Fibroblast of villous mesenchyme (primary cell): ENCODE measurements at regions not wholly inside any gene's neighbourhood (a gene's known extent, or its start where the extent isn't known, plus 50 kb on each side); places are given as distances from the start of the nearest gene placed in this dataset.

Experiments
- DNase-seq: peaks from one replicate; pipeline ENCODE4 v3.0.0-alpha.2; 2010; ENCODE audit warnings: low read depth
- H3K4me3 ChIP-seq: 2 replicates; pipeline ENCODE4 v1.5.1; 2011; ENCODE audit warnings: low read depth, mild to moderate bottlenecking, low read length
- TF ChIP-seq, protein P1 (sequence below): IDR thresholded peaks from 2 replicates; pipeline ENCODE4 v1.5.1; 2012; ENCODE audit warnings: low read depth, mild to moderate bottlenecking, low read length; ENCODE audit not compliant: insufficient read depth

DNA sequence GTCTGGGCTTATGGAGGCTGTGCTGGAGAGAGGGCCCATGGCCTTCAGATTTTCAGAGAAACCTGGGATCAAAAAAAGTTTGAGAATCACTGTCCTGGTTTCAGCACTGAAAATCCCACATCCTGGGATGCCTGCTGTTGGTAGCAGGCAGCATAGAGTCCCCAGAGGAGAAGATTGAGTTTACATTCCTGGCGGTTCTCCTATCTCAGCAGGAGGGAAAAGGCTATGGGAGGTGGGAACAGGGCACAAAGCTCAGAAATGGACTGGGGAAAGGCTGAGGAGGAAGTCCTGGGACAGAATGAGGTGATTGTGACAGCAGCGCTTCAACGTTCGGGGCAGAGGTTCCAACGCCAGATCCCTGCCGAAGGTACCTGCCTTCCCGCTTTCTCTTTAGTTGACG, 103.4 kb downstream of the ETS2 start:
- no peak overlapping the region for H3K4me3 ChIP-seq
- peak; percentile 61 for DNase-seq
- TF ChIP-seq, protein P1, sequence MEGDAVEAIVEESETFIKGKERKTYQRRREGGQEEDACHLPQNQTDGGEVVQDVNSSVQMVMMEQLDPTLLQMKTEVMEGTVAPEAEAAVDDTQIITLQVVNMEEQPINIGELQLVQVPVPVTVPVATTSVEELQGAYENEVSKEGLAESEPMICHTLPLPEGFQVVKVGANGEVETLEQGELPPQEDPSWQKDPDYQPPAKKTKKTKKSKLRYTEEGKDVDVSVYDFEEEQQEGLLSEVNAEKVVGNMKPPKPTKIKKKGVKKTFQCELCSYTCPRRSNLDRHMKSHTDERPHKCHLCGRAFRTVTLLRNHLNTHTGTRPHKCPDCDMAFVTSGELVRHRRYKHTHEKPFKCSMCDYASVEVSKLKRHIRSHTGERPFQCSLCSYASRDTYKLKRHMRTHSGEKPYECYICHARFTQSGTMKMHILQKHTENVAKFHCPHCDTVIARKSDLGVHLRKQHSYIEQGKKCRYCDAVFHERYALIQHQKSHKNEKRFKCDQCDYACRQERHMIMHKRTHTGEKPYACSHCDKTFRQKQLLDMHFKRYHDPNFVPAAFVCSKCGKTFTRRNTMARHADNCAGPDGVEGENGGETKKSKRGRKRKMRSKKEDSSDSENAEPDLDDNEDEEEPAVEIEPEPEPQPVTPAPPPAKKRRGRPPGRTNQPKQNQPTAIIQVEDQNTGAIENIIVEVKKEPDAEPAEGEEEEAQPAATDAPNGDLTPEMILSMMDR = no peak

DNA sequence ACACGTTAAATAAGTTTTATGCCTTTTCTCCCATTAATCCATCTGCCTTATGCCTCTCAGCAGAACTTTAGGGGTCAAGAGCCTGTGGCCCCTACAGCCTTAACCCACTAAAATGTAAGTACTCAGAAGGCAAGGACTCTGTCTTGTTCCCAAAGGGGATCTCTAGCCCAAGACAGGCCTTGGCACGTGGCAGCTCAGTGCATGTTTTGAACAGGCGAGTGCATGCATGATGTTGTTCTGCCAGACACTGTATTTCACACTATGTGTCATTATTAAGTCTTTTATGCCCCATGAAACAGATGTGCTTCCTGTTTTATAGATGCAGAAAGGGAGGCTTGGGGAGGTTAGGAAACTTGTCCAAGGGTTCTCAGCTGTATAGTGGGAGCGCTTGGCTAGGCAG, 102.8 kb downstream of the ETS2 start:
- no peak overlapping the region for H3K4me3 ChIP-seq
- DNase-seq = no peak
- TF ChIP-seq, protein P1 = no peak

DNA sequence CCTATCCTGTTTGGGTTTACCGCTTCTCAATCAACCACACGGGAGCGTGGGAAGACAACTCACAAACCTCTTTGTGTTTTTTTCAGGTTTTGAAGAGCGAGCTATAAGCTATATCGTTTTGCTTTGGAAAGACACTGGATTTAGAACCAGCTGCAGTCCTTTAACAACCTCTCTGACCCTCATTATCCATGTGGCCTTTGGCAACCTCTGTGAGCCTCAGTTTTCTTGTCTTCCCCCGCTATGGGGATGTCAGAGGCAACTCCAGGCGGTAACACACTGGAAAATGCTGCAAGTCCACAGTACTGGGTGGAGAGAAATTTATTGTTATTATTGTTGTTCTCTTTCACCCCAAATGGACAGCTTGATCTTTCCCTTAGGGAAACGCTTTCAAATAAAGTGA, 100.0 kb downstream of the ETS2 start:
- TF ChIP-seq, protein P1 = no peak
- DNase-seq = peak; percentile 66
- no peak overlapping the region for H3K4me3 ChIP-seq

DNA sequence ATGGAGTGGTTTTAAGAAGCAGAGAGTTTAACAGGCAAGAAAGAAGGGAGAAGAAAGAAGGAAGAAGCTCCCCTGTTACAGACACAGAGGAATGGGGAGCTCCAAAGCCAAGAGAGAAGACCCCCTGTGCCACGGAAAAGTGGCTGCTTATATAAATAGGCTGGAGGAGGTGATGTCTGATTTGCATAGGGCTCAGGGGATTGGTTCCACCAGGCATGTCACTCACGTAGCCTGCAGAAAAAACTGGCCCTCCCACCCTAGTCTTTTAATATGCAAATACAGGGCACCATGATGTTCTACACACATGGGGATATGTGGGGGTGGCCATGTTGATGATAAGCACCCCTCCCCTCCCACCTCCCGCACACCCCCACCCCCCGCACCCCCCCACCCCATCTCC, 99.6 kb downstream of the ETS2 start:
- H3K4me3 ChIP-seq = no peak overlapping the region
- no peak for DNase-seq
- TF ChIP-seq, protein P1 = no peak

DNA sequence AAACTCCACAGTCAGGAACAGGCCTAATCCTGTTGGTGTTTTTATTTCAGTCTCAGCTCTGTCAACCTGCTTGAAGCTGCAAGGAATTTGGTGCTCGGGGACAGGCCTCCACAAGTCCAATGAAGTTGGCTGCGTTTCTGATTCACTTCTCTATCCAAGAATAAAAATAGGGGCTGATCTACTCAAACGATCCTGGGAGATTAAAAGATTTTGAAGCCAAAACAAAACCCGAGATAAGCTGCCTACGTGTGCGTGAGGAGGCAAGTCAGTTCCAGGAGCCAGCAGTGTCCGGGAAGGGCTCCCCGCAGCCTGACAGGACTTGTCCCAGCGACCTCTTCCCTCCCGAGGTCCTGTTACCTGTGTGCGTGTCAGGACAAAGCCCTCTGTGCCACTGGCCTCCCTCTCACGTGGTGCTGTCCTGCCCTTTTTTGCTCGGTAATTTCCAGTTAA, 98.0 kb downstream of the ETS2 start:
- TF ChIP-seq, protein P1 = no peak

DNA sequence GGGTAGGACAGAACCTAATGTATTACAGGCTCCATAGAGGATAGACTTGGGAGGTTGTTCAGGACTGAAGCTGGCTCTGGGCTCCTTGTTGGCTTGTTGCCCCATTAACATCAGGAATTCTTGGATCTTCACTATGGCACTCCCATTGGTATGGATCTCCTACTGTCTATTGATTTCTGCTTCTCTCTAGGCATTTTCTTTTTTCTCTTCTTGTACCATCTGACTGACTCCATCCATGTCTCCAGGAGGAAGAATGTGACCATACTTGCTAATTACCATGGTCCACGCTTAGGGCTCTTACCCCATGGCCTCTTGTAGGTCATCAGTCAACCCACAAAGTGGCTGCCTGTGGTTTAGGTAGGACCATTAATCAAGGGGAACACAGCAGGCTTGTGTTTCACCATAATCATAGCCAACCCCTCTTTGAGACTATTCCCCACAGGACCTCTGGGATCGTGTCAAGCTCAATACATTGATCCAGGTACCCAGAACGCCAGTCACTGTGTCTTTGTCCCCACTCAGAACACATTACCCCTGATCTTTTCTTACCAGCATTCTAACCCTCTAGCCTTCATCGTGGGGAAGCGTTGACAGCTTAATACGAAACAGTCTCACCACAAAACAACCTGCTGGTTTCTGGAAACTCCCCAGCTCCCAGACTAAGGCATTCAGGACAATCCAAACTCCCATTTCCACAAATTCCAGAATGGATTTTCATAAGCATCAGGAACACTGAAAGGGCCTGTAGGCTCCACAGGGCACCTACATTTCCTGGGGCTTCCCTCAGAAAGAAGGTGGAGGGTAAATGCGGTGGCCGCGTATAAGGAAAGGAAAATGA, 97.1 kb downstream of the ETS2 start:
- DNase-seq = no peak
- TF ChIP-seq, protein P1 = no peak
- H3K4me3 ChIP-seq = no peak overlapping the region

More for the DNA sequence above, 98.0 kb downstream of the ETS2 start:
- DNase-seq = peak; percentile 67
- H3K4me3 ChIP-seq = no peak overlapping the region
